Activated CD8-positive, alpha-beta memory T cell treated with anti-CD3 and anti-CD28 coated beads, Interleukin-2, amount 50 U/mL, for 48 hours (primary cell): ENCODE measurements at regions not wholly inside any gene's neighbourhood (a gene's known extent, or its start where the extent isn't known, plus 50 kb on each side); places are given as distances from the start of the nearest gene placed in this dataset.

Experiments
- DNase-seq: peaks from one replicate; pipeline ENCODE4 v3.0.0-alpha.2; 2020

DNA sequence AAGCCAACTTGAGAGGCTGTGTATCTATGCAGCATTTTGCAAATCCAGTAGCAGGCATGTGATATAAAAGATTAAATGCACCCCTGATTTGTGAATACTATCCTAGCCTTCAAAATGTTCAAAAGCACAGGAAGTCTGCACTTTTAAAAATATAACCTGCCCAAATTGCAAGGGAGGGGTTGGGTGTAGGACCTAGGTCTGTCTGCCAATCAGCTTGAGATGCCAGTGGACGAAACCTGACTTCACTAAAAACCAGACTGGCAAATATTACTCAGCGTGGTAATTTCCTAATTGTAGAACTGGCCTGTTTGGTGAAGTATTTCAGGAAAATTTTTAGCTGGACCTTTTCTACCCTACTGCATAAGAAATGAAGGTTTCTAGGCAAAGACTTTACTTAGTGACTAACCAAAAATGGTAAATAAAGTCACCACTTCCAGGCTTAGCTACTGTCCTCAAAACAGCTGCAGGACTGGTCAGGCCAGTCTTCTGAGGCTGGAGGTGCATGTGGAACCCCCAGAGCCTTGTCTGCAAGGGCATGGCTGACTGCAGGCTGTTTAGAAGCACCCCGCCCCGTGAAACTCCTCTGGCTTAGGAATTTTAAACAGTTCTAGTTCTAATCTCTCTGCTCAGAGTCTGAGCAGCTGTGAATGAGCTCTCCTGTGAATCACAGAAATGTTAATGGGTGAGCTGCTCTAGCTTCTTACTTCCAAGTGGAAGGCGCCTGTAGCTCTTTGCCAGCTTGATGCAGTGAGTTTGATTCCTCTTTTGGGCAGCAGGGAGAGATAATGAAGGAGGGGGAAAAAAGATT, 104.4 kb upstream of the ESR1 start:
- no peak for DNase-seq

DNA sequence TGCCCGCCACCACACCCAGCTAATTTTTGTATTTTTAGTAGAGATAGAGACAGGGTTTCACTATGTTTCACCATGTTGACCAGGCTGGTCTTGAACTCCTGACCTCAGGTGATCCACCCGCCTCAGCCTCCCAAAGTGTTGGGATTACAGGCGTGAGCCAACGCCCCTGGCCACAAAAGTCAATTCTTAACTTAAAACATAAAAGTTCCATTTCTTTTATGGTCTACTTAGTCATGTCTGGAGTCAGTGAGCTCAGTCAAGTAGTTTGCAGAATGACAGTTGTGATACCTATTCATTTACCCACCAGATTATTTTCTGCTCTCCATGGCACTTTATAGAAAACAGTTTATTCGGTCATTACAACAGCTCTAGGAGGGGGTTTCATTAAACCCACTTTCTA, 103.1 kb upstream of the ESR1 start:
- DNase-seq, result peak; percentile 58

DNA sequence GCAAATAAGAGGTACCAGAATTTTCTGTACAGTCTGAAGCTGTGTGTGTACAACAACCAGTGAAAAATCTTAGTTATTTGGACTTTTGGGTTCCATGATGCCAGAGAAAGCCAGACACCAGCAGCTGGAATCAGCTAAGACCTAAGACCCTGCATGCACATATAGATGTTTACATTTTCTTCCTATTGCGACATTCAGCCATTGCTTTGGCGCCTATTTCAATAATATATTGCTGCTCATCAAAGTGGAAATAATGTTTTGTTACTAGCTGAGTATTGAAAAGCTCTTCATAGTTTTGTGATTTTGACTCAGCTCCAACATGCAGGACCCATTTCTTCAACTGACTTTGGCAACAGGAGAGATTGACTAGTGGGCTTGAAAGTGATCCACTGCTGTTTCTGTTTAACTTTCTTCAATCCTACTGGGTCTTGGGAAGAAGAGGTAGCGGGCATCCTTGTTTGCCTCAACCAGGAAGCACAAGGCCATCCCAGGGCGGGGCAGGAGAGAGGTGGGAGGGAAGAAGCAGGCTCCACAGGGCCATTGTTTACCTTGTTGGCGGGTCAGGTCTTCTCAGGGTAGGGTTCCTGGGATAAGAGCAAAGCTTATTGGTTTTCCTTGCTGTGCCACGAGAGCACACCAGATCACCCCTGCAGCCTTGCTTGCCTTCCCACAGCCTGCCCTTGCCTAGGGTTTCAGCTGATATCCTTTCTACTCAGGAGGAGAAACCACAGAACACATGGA, 101.3 kb upstream of the ESR1 start:
- no peak for DNase-seq

DNA sequence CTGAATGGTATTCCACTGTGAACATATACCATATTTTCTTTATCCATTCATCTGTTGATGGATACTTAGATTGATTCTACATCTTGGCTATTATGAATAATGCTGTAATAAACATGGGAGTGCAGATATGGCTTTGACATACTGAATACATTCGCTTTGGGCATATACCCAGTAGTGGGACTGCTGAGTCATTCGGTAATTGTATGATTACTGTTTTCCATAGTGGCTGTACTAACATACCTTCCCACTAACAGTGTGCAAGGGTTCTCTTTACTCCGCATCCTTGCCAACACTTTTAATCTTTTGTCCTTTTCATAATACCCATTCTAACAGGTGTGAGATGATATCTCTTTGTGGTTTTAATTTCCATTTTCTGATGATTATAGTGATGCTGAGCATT, 98.2 kb upstream of the ESR1 start:
- DNase-seq, result no peak

DNA sequence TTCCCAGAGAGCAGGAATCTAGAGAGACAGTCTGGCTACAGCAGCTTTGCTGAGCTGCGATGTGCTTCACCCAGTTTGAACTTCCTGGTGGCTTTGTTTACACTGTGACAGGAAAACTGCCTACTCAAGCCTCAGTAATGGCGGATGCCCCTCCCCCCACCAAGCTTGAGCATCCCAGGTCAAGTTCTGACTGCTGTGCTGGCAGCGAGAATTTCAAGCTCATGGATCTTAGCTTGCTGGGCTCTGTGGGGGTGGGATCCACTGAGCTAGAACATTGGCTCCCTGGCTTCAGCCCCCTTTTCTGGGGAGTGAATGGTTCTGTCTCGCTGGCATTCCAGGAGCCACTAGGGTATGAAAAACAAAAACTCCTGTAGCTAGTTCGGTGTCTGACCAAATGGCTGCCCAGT, 91.0 kb upstream of the ESR1 start:
- no peak for DNase-seq

DNA sequence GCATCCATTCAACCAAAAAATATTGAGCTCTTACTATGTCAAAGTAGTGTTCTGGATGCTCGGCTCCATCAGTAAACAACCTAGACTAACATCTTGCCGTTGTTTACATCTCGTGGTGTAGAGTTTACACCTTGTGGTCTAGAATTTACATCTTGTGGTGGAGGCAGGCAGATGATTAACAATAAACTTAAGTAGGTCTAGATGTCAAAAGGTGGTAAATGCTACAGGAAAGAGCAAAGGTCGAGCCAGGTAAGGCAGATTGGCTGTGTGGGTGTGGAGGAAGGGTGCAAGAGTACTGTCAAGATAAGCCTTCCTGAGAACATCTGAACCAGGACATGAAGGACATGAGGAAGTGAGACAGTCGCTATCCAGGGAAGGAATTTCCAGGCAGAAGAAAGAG, 88.4 kb upstream of the ESR1 start:
- DNase-seq, result no peak

DNA sequence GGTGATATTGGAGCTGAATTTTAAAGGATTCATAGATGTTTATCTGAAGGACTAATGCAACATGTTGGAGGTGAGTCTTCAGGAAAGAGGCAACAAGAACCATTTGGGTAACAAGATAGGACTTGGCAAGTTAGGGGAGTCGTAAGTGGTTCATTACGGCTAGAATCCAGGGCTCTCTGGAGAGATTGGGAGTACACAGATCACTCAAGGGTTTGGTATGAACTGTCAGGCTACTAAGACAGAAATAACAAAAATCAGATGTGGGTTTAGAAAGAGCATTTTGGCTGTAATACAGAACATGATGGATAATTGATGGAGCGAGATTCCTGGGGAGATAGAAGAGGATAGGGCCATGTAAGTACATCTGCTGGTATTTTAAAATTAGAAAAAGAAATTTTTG, 86.3 kb upstream of the ESR1 start:
- no peak for DNase-seq

DNA sequence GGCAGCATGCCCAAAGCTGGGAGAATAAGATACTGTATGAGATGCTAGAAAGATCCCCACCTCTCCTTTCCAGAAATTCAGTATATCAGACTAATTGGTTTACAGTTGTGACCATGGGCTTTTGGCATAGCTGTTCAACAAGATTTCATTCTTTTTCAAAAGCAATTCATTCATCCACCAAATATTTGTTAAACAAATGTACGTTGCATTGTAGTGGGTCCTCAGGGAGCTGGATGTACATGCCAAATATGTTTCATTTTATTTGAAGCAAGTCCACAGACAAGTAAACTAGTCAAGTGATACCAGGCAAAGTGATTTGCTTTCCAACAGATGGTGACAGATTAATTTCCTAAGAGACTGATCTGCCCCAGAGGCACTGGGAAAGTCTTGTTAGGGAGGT, 85.8 kb upstream of the ESR1 start:
- DNase-seq, result no peak

DNA sequence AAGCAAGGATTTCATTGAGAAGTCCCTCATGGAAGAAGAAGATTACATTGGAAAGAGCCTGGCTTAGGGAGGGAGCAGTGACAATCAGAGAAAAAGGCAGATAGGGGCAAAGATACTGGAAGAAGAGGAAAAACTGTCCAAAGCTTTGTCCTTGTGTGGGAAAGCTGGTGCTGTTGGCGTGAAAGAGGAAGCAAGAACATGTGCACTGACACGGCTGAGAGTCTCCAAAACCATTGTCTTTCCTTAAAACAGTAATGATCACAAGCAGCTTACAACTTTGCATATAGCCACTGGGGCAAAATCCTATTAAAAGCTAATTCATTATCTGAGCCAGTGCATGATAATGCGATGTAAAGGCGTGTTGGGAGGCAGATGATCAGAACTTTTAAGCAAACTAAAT, 85.1 kb upstream of the ESR1 start:
- no peak for DNase-seq

DNA sequence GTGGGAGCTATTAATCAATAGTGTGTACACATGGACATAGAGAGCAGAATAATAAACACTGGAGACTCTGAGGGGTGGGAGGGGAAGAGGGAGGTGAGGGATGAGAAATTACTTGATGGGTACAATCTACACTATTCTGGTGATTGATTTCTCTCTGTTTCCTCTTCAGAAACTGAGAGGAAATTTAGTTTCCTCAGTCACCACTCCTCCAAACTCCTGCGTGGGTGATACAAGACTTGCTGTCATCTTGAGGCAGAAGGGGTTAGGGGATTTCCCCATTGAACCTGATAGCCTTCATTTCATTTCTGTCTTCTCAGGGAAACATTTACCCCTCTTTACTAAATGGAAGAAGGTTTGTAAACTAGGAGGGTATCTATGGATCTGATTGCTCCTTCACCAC, 84.3 kb upstream of the ESR1 start:
- DNase-seq, result no peak

DNA sequence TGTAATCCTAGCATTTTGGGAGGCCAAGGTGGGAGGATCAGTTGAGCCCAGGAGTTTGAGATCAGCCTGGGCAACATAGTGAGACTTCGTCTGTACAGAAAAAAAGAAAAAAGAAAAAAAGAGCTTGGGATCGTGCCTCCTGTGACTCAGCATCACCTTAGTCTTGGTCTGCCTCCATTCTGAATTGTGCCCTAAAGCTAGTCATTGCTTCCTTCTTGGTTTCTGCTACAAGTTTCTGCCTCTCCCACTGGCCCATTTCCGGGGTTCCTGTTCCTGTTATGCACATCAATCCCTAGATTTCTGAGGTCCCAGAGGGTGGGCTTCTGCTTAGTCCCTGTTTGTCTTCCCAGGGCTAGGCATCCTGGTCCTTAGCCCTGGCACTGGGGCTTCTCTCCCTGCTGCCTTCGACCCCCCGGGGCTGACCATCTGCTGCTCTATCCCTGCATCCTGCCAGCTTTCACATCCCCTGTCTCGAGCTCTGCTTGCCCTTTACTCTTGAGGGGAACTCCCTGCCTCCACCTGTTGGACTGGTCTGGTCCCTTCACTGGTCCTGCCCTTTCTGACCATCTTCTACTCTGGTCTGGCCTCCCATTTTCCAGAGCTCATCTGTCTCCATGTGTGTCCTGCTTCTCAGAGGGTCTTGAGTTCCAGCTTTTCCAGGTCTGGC, 77.5 kb upstream of the ESR1 start:
- no peak for DNase-seq

DNA sequence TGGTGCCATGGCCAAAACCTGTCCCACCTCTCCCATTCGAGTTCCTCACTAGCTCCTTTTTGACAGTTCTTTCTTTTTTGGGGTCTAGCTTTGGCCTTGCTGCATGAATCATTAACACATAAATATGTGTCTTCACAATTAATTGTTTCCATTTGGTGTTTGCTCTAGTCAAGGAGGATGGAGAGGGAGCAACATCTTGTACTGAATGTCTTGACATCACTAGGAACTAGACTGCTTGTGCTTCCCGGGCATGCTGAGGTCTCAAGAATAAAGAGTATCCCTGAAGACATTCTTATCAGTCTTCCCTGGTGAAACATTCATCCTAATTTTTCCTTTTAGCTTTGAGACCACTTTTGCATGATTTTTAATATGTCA, 77.0 kb upstream of the ESR1 start:
- no peak for DNase-seq

DNA sequence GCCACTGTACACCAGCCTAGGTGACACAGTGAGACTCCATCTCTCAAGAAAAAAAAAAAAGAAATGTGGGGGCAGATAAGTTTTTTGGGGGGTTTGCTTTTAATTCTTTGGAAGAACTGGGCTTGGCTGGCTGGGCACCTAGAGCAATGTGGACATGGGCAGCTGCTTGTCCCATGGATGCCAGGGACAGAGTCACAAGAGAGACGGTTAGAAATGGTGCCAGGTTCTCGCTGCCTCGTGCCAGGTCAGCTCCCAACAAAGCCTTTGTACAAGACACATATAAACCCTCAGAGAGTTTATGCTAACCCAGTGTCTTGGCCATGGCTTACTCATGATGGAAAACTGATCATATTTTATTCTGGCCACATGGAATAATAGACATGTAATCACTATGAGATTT, 76.2 kb upstream of the ESR1 start:
- DNase-seq, result no peak

DNA sequence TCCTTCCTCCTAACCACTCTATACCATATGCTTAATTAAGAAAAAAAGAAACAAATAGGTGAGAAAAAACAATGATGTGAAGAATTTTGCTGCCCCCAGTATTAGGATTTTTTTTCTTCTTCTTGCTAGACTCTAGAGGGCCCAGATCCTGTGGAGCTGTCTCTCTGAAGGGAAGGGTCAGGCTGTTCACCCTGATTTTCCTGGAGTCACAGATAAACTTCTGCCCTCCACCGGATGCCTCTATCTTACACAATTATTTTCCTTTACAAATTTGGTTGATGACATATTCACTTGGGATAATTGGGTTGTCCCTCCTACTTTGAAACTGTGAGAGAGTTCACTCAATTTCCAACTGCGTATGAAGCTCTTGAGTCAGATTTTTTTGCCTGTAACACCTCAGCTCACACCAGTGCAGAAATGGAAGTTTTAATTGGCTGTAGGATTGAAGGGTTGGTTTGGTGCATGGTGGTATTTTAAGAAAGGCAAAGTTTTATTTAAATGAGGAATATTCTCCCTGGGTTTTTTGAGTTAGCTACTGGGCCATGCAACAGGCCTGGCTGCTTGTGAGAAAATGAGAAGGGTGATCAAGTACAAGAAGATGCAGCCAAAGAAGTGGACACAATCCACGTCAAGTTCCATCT, 73.7 kb upstream of the ESR1 start:
- DNase-seq, result no peak

DNA sequence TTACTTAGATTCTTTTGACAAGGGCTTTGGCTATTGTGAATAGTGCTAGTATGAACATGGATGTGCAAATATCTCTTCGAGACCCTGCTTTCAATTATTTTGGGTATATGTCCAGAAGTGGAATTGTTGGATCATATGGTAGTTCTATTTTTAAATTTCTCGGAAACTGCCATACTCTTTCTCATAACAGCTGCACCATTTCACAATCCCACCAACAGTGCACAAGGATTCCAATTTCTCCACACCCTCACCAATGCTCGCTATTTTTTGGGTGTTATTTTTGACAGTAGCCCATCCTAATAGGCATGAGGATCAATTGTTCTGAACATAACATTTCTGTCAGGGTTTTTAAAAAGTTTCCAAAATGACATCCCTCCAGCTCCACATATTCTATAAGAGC, 69.2 kb upstream of the ESR1 start:
- no peak for DNase-seq

DNA sequence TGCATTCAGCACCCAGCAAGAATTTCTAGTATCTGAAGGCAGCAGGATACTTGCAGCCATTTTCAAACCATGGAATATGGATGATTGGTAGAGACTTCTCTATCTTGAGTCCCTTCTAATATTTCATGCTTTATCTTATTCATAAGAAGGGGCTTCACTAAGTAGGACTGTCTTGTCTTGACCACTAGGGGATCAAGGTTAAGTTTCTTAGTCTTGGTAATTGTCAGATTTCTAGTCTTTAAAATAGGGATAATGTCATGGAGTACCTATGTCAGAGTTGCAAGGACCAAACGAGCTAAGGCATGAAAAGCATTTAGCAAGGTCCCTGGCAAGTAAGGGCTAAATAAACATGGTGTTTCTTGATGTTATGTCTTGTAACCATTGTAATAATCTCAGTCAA, 68.5 kb upstream of the ESR1 start:
- DNase-seq, result no peak

DNA sequence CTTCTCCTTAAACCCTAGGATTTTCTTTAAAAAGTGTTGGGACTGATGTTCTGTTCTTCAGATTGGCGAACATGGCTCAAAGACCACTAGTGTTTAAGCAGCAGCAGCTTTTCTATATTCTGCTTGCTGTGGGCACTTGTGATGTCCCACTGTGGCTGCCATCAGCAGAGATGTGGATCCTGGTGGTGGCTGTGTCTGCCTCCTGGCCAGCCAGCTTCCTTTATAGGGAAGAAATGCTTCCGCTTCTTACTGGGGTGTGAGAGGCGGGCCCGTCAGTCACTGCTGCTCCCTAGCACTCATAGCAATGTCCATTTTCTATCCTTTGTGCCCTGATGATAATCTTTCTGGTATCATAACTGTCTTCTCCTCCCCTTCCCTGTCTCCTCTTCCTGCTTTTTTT, 66.7 kb upstream of the ESR1 start:
- no peak for DNase-seq

DNA sequence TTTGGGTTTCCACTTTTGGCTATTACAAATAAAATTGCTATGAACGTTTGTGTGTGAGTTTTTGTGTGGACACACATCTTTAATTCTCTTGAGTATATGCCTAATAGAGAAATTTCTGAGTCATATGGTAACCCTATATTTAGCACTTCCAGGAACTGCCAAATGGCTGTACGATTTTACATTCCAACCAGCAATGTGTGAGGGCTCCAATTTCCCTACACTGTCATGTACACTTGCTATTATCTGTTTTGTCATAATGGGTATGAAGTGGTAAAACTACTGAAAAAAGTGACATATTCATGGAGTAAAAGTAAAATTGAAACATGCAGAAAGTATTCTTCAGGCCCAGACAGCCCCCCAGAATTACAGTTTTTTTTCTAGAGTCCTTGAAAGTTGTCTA, 59.6 kb upstream of the ESR1 start:
- DNase-seq, result no peak

DNA sequence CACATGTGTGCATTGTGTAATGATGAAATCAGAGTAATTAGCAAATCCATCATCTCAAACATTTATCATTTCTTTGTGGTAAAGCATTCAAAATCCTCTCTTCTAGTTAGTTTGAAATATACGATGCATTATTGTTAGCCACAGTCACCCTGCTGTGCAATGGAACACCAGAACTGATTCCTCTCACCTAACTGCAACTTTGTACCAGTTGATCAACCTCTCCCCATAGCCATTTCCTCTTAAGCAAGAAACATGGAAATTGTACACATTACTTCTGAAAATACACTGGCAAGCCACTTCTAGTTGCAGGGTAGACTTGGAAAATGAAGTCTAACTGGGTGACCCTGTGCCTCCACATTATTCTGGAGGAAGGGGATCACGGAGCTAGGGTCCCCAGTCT, 58.1 kb upstream of the ESR1 start:
- no peak for DNase-seq

DNA sequence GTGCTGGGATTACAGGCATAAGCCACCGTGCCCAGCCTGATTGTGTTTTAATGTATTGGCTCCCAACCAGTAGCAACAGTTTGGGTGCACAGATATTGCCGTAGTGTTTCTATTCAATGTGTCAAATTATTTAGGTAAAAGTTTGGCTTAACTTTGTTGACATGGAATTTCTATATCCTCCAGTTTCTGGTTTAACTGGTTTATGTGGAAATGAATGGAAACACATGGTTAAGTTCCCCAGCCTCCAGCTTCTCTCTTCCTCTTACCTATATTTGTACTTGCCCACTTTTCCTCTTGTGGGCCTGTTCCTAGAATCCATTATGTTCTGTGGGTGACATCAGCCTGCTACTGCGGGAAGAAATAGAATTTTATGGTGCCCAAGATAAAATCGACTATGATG, 53.9 kb upstream of the ESR1 start:
- no peak for DNase-seq

DNA sequence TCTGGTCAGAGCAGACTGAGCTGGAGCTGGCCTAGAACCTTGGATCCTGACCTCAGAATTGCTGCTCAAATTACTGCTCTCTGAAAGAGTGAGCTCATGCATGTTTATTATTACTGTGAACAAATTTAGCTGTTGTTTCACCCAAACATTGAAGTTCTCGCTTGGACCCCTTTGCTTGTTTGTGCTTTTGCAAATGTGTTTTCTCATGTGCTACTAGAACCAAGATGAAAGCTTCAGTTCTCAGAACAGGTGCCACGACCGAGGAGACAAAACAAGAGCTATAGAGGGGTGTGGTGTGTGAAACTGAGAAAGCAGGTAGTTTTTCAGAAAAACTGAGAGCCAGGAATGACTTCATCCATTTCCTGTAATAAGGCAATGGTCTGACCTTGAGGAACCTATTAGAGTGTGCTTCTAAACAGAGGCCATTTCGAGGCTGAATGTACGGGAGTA, 50.0 kb upstream of the ESR1 start:
- no peak for DNase-seq
